Brain microvascular endothelial cell (primary cell): ENCODE measurements at regions not wholly inside any gene's neighbourhood (a gene's known extent, or its start where the extent isn't known, plus 50 kb on each side); places are given as distances from the start of the nearest gene placed in this dataset.

Experiments
- DNase-seq: peaks from one replicate; pipeline ENCODE4 v3.0.0-alpha.2; 2020
- H3K27ac ChIP-seq: fragments of 250-450 bp; sonication (Bioruptor Pico); 2 replicates; pipeline ENCODE4 v1.5.1; 2020; ENCODE audit warnings: mild to moderate bottlenecking, moderate library complexity
- H3K27me3 ChIP-seq: fragments of 250-450 bp; sonication (Bioruptor Pico); replicated peaks from 2 replicates; pipeline ENCODE4 v1.5.1; 2020; ENCODE audit warnings: mild to moderate bottlenecking
- H3K36me3 ChIP-seq: fragments of 250-450 bp; sonication (Bioruptor Pico); replicated peaks from 2 replicates; pipeline ENCODE4 v1.5.1; 2020; ENCODE audit warnings: mild to moderate bottlenecking
- H3K4me3 ChIP-seq: 2 replicates; pipeline ENCODE4 v1.5.1; 2011; ENCODE audit warnings: low read depth, mild to moderate bottlenecking, control low read depth, low read length, moderate library complexity
- in situ Hi-C: cut with HindIII; loops from 2 replicates; pipeline ENCODE4 v1.10.0; 2017; ENCODE audit warnings: low sequenced_read_pairs, low pct_ligation_motif_present
- TF ChIP-seq, protein P1 (sequence below): IDR thresholded peaks from 2 replicates; pipeline ENCODE4 v1.5.1; 2011; ENCODE audit warnings: low read depth, mild to moderate bottlenecking, moderate library complexity, low read length, control low read depth, inconsistent platforms; ENCODE audit errors: missing control alignments

DNA sequence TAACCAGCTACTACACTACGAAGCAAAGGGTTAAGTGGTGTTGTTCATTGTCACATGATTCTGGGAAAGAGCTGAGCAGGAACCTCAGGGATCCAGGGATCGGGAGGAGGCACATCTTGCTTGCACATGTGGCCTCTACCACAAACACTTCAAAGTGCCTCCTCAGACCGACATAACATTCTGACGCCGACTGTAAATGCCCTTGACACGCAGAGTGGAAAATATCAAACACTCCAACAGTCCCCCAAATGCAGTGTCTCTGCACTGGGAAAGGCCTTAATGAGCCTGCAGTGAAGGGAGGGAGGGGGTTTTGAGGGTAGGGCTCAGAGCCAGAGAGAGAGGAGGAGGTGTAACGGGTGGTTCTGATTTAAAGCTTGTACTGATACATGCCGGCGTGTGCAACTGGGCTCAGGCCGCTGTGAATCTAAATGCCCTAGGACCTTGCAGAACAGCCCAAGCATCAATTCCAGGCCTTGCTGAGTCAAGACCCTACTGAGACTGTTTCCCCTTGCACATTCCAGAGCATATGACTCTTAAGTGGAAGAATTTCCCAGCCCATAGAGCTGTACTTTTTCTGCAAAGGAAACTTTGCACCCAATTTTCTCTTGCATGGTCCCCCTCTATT is 163.7 kb downstream of the NTMT2 start:
- Histone ChIP-seq H3K36me3 (no peaks in the 10 kb centered on the region), H3K27me3 (no peaks in the 10 kb centered on the region), H3K27ac (peak overlapping the region; percentile 84), H3K4me3 (peak overlapping the region; percentile 10)
- in situ Hi-C loops: no loop called here
- DNase-seq: peak; percentile 94
- TF ChIP-seq, protein P1, sequence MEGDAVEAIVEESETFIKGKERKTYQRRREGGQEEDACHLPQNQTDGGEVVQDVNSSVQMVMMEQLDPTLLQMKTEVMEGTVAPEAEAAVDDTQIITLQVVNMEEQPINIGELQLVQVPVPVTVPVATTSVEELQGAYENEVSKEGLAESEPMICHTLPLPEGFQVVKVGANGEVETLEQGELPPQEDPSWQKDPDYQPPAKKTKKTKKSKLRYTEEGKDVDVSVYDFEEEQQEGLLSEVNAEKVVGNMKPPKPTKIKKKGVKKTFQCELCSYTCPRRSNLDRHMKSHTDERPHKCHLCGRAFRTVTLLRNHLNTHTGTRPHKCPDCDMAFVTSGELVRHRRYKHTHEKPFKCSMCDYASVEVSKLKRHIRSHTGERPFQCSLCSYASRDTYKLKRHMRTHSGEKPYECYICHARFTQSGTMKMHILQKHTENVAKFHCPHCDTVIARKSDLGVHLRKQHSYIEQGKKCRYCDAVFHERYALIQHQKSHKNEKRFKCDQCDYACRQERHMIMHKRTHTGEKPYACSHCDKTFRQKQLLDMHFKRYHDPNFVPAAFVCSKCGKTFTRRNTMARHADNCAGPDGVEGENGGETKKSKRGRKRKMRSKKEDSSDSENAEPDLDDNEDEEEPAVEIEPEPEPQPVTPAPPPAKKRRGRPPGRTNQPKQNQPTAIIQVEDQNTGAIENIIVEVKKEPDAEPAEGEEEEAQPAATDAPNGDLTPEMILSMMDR: no peak

DNA sequence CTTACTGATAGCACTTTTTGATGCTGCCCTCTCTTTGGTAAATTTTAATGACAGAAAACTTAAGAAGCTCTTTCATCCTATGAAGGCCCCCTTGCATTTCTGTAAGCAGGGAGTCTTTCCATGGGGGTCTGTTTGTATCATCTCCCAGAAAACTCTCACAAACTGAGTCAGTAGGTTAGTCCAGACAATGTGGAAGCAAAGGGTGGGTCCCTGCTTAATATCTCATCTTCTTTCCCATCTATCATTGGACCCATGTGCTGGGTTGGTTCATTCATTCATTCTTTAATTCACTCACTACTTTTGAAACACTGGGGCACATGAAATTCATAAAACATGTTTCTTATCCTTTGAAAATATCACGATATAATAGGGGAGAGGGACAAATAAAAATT is 164.3 kb downstream of the NTMT2 start:
- Histone ChIP-seq H3K4me3 (no peak overlapping the region), H3K36me3 (no peaks in the 10 kb centered on the region), H3K27me3 (no peaks in the 10 kb centered on the region), H3K27ac (peak overlapping the region; percentile 84)
- DNase-seq: no peak
- in situ Hi-C loops: no loop called here
- TF ChIP-seq, protein P1: no peak

DNA sequence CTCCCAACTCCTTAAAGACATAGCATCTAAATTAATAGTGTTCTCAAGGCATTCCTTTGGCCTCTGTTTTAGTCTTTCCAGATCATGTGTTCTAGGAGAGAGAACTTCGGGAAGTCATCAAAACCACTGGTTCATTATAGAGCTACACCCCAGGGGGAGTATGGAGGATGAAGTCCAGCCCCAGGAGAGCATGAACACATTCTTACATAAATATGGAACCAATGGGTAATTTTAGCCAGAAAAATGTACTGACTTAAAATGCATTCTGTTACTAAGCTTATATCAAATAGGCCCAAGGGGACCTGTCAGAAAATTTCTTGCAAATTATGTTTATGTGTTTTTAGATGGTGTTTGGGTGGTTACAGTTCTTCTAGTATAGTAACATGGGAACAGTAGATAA is 165.2 kb downstream of the NTMT2 start:
- TF ChIP-seq, protein P1: no peak
- Histone ChIP-seq H3K27me3 (no peaks in the 10 kb centered on the region), H3K27ac (peak overlapping the region; percentile 84), H3K4me3 (no peak overlapping the region), H3K36me3 (no peaks in the 10 kb centered on the region)
- DNase-seq: no peak
- in situ Hi-C loops: no loop called here

DNA sequence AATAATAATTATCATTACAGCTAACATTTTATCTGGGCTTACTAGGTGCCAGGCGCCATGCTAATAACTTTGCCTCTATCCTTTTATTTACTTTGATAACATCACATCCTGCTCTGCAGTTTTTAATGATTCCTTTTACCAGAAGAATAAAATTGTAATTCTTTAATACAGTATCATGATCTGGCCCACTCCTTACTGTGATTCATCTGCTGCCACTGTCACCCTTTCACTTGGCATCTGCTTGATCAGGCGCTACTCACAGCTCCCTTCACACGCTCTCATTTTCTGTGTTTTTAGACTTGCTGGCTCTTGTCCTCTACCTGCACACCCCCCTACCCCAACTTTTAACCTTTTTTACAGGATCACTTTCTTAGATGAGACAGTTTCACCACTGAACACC is 167.5 kb downstream of the NTMT2 start:
- H3K4me3 ChIP-seq: no peak overlapping the region
- H3K36me3 ChIP-seq: no peaks in the 10 kb centered on the region
- H3K27me3 ChIP-seq: no peaks in the 10 kb centered on the region
- in situ Hi-C loops: no loop called here
- DNase-seq: no peak
- TF ChIP-seq, protein P1: no peak
- no peak overlapping the region for H3K27ac ChIP-seq

DNA sequence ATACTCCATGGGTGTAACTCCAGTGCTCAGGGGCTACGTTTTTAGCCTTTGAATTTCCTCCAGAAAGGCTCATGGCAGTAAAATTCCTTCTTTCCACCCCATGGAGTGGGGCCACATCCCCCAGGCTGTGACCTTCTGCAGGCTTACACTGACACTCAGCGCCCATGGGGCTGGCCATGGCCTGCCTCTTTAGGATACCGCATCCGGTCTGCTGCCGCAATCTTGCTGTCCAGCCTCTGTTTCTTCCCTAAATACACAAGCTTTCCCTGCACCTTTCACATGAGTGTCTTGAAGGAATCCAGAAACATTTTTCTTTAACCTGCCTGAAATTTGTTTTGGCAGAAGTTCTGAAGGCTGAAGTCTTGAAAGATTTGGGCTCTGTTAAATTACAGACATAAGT is 170.5 kb downstream of the NTMT2 start:
- Histone ChIP-seq H3K36me3 (no peaks in the 10 kb centered on the region), H3K4me3 (no peak overlapping the region), H3K27ac (no peak overlapping the region), H3K27me3 (no peaks in the 10 kb centered on the region)
- in situ Hi-C loops: no loop called here
- no peak for DNase-seq
- TF ChIP-seq, protein P1: no peak

DNA sequence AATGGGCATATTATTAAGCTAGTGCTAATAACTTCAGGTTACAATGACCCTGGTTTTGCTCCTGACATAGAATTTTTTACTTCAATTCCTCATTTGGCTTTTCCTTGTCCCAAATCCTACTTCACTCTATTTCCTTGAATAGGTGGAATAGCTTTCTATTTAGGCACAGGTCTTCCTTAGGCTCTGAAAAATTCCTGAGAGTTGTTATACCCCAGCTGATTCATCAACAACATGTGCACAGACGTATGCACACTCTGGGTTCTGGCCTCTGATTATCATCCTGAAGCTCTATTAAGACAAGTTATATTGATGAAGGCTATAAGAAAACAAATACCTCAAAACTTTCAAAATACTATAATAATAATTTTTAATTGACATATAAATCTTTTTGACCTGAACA is 172.4 kb downstream of the NTMT2 start:
- in situ Hi-C loops: no loop called here
- no peak overlapping the region for H3K27ac ChIP-seq
- DNase-seq: no peak
- H3K4me3 ChIP-seq: no peak overlapping the region
- H3K36me3 ChIP-seq: no peaks in the 10 kb centered on the region
- no peaks in the 10 kb centered on the region for H3K27me3 ChIP-seq
- TF ChIP-seq, protein P1: no peak
